Left renal pelvis (tissue), 4 donors: ENCODE measurements at regions not wholly inside any gene's neighbourhood (a gene's known extent, or its start where the extent isn't known, plus 50 kb on each side); places are given as distances from the start of the nearest gene placed in this dataset.
"Not testable (repeated sequence)": the region's sequence is repeated elsewhere in the genome, so short reads cannot be mapped to it uniquely, and the experiment has no call there.

Experiments used
- DNase-seq, 4 donors: peaks; one replicate each; pipeline ENCODE4 v3.0.0-alpha.2; 2013; ENCODE audit warnings: low read depth in 4 of 4, low spot score in 3 of 4

GRCh38 chr14:86943391-86944365, 1049.3 kb downstream of the GALC start:
- no peak for DNase-seq

DNA sequence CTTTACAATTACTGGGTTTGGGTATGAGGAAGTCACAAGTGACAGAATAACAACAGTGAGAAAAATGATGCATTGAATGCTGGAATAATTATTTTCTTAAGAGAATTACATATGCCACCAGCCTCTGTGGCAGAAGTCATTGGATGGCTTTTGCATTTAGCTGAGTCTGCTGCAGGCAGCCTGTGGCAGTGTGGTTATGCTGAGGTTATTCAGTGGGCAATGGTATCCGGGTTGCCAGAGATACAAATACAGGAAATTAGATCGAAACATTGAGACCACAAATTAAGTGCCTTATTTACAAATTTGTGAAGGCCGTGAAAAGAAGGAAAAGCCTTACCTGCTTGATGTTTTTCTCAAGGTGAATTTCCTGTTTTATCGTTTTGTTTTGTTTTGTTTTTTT, 1050.0 kb downstream of the GALC start:
- no peak for DNase-seq

DNA sequence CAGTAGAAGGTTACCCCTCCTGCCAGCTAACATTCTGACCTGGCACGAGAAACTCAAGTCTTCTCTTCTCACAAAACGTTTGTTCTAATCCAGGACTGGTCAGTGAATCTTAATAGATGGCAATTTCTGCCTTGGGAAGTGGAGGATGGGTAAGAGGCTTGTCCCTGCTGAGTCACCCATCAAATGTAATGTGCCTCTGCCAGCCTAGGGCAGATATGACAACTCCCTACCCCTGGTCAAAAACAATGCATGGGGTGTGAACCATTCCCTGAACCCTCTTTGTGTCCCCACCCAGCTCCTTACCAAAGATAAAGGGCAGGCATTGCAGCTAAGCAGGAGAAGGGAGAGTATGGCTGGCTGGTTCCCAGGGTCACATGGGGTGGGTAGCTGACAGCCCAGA, 1052.9 kb downstream of the GALC start:
- no peak for DNase-seq

DNA sequence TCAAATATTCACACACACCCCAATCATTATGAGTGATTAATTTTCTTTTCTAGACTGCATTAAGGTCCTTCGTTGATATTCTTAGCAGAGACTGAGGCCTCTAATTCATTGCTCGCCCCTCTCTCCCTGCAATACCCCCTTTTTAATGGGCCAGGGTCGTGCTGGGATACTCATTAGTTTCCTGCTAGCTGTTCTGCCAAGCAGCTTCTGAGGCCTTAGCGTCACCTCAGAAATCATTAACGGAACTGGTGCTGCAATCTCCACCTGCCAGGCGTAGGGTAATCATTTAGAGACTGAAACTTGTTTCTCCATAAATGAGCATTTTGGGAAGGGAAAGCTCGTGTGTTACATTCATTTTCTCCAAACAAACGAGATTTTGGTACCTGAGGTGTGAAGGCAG, 1054.7 kb downstream of the GALC start:
- peak in 2 of 4 donors; percentile 29 to 43 for DNase-seq

DNA sequence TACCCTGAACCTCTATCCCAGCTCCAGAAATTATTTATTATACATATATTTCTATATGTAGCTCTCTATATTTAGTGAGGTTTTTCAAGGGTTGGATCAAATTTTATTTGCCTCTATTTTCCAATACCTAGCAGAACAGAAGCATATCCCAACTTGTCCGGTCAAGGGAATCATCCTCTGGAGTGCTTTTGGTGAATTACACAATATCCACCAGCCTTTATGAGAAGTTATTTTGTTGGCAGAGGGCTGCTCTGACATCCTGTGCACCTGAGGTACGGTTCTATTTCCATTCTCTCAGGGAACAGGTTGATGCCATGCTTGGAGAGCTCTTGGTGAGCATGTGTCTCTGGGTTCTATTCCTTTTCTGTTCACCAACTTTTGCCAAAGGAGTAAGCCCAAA, 1056.4 kb downstream of the GALC start:
- DNase-seq: no peak

DNA sequence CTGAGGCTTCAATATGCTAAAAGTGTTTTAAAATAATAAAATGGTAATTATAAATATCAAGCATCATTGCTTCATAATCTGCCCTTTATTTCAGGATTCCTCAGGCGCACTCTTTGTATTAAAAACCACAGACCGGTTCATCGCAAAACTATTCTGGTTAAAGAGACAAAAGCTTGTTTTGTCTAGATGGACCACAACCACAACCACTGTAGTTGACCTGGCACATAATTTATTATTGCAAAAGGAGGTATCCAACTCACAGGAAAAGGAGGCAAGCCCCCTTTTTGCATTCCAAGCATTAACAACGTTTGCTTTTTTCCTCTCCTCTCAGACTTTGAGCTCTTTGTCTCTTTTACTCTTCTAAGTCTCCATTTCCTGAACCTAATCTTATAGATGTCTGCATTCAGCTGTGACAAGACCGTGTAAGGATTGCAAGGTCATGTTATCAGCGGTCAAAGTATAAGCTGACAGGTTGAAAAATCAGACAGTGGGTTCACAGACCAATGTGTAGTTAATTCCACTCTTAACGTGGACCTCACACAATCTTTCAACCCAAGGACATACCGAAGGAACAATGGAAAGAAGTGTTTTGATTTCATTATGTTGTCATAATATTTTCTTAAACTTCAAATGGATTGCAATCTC, 1057.6 kb downstream of the GALC start:
- DNase-seq: no peak

DNA sequence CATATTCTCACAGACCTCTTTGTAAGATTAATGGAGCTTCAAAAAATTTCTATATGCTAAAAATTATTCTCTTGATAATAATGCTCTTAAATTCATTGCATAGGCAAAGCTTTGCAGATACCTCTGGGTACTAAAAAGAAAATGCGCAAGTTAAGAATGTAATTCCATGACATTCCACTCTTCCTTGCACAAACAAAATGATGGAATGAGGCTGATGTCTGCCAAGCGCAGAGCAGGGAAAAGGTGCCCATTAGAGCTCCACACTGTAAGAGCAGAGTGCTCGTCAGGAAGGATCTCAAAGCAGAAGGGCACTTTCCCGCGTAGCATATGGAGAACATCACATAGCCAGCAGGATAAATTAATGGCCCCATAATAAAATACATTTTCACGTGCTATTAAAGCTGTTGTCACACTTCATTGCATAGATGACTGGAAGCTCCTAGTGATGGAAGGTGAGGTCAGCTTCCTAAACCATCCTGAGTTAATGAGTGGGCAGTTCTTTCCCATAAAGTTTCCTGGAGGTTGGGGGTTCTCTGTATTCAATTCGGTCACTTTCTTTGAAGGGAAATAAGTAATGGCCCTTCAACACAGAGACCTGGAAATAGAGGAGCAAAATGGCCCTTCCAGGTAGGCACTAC, 1058.9 kb downstream of the GALC start:
- no peak for DNase-seq

- no peak for DNase-seq
These were observed 1059.5 kb downstream of the GALC start for GRCh38 chr14:86933460-86933859.

- DNase-seq: no peak
These were observed 1077.6 kb downstream of the GALC start for GRCh38 chr14:86915406-86915805.

- DNase-seq: no peak
These were observed 1080.3 kb downstream of the GALC start for GRCh38 chr14:86912709-86913108.

GRCh38 chr14:86911486-86911885, 1081.5 kb downstream of the GALC start:
- no peak for DNase-seq

- DNase-seq: not testable (repeated sequence)
These were observed 1087.5 kb downstream of the GALC start for GRCh38 chr14:86905386-86905926.

- no peak for DNase-seq
These were observed 1090.6 kb downstream of the GALC start for GRCh38 chr14:86902176-86902950.

DNA sequence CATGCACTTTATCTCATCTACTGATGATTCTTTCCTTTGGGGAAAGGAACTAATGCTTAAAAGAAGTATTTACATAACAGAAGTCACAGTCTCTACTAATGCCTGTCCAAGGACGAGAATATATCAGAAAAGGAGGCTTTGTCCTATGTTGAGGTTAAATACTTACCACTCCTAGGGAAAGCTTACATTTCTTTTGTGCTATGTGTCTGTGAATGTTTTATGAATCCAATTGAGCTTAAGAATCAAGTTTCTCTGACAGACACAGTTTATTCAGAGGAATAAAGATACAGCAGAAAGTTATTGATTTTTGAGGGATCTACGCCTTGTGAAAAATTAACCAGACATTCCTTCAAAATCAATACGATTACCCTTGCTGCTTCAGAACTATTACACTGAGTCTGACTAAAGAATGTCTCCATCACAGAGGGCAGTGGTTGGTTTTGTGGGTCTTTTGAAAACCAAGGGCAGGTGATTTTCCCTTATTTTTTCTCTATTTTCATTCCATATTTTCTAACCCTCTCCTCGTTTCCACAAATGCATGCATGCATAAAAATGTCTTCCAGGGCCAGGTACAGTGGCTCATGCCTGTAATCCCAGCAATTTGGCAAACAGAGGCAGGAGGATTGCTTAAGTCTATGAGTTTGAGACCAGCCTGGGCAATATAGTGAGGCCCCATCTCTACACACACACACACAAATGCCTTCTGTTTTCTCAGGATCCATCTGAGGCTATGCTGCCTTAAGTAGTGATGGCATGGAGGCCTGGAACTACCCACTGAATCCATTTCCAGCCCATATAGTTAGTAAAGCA, 1095.1 kb downstream of the GALC start:
- DNase-seq: no peak

- DNase-seq: no peak
These were observed 1095.8 kb downstream of the GALC start for GRCh38 chr14:86897224-86897623.

- no peak for DNase-seq
These were observed 1096.3 kb downstream of the GALC start for GRCh38 chr14:86896701-86897100.

DNA sequence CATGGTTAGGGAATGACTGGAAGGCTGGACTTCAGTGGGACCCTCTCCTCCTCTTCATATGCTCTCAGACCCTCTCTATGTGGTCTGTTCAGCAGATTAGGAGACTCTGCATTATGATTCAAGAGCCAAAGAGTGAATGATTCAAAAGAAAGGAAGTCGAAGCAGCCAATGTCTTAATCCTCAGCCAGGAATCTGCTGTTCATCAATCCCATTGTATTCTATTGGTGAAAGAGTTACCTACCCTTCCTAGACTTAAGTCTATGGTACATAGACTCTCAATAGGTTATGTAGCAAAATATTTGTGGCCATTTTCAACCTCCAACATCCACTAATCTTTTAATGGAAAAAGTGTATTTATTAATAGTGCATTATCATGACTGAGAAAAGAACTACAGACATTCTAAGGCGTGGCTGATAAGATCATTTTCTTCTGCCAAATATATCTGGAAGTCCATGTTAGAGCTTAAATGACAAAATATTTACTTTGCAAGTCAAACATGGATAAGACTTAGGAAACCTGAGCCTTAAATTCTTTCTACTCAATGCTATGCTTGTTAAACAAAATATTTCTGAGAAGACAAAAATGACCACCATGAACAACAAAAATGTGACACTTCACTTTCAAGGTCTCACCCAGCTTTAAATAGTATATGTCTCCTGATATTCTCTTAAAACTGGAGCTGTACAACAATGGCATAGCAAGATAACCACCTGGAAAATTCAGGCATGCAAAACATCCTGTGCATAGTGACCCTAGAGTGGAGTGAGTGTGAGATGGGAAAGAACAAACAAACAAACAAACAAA, 1100.6 kb downstream of the GALC start:
- no peak for DNase-seq

DNA sequence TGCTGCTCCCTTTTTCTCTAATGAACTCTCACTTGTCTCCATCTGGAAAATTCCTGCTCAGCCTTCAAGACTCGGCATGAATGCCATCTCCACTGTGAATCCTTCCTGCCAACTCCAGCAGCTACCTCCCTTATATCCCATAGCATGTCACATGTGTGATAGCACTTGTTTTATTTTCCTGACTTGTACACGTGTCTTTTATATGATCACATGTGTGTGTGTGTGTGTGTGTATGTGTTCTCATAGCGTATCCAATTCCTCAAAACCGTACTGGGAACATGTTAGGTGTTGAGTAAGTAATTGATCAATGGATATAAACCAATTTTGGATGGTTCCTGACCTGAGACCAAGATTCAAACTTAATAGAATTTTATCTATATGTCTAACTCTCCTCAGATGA, 1107.7 kb downstream of the GALC start:
- DNase-seq: no peak

DNA sequence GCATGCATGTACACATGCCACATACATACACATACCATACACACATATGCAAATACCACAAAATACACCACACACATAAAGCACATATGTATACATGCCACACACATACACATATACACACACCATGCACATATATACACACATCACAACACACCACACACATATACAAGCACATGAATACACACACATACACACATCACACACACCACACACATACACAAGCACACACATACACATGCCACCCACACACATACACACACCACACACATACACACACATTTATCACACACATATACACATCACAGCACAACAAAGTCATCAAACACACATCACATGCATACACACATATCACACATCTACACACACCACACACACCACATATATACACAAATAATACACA, 1108.5 kb downstream of the GALC start:
- no peak for DNase-seq
